Astrocyte of the cerebellum (primary cell): ENCODE measurements at regions not wholly inside any gene's neighbourhood (a gene's known extent, or its start where the extent isn't known, plus 50 kb on each side); places are given as distances from the start of the nearest gene placed in this dataset.
"Not testable (repeated sequence)": the region's sequence is repeated elsewhere in the genome, so short reads cannot be mapped to it uniquely, and the experiment has no call there.

Experiments
- DNase-seq: peaks from one replicate; pipeline ENCODE4 v3.0.0-alpha.2; 2011; ENCODE audit warnings: low read depth
- H3K4me3 ChIP-seq: 2 replicates; pipeline ENCODE4 v1.5.1; 2011; ENCODE audit warnings: mild to moderate bottlenecking, low read depth, low read length, moderate library complexity
- CTCF ChIP-seq: IDR thresholded peaks from 2 replicates; pipeline ENCODE4 v1.5.1; 2012; ENCODE audit warnings: low read length, low read depth, moderate library complexity, mild to moderate bottlenecking; ENCODE audit errors: missing control alignments
- in situ Hi-C: cut with HindIII; loops from 2 replicates; pipeline ENCODE4 v1.10.0; 2017; ENCODE audit warnings: low sequenced_read_pairs

- TF ChIP-seq CTCF = no peak
- in situ Hi-C loops = no loop called here
- no peak overlapping the region for H3K4me3 ChIP-seq
- DNase-seq = no peak
Measured at GRCh38 chr17:52923658-52924057, 765.1 kb upstream of the CA10 start.

GRCh38 chr17:52899235-52899634 is 740.7 kb upstream of the CA10 start:
- DNase-seq = no peak
- no peak for TF ChIP-seq CTCF
- H3K4me3 ChIP-seq = no peak overlapping the region
- in situ Hi-C loops = no loop called here

GRCh38 chr17:52895272-52895671 is 736.8 kb upstream of the CA10 start:
- no peak for TF ChIP-seq CTCF
- no peak for DNase-seq
- in situ Hi-C loops = no loop called here
- H3K4me3 ChIP-seq = no peak overlapping the region

GRCh38 chr17:52892334-52892733 is 733.8 kb upstream of the CA10 start:
- H3K4me3 ChIP-seq = no peak overlapping the region
- TF ChIP-seq CTCF = no peak
- DNase-seq = no peak
- in situ Hi-C loops = no loop called here

- H3K4me3 ChIP-seq = no peak overlapping the region
- no peak for DNase-seq
- TF ChIP-seq CTCF = no peak
- in situ Hi-C loops = no loop called here
Measured at GRCh38 chr17:52885882-52886281, 727.4 kb upstream of the CA10 start.

- in situ Hi-C loops, H3K4me3 ChIP-seq, DNase-seq: not testable (repeated sequence)
Measured at GRCh38 chr17:52883907-52884491, 725.5 kb upstream of the CA10 start.

GRCh38 chr17:52846767-52847166 is 688.3 kb upstream of the CA10 start:
- DNase-seq, H3K4me3 ChIP-seq, in situ Hi-C loops: not testable (repeated sequence)

GRCh38 chr17:52841971-52842370 is 683.5 kb upstream of the CA10 start:
- no peak for TF ChIP-seq CTCF
- no peak overlapping the region for H3K4me3 ChIP-seq
- in situ Hi-C loops = no loop called here
- DNase-seq = no peak
